ENCODE measurements at regions not wholly inside any gene's neighbourhood (a gene's known extent, or its start where the extent isn't known, plus 50 kb on each side); places are given as distances from the start of the nearest gene placed in this dataset.

DNA sequence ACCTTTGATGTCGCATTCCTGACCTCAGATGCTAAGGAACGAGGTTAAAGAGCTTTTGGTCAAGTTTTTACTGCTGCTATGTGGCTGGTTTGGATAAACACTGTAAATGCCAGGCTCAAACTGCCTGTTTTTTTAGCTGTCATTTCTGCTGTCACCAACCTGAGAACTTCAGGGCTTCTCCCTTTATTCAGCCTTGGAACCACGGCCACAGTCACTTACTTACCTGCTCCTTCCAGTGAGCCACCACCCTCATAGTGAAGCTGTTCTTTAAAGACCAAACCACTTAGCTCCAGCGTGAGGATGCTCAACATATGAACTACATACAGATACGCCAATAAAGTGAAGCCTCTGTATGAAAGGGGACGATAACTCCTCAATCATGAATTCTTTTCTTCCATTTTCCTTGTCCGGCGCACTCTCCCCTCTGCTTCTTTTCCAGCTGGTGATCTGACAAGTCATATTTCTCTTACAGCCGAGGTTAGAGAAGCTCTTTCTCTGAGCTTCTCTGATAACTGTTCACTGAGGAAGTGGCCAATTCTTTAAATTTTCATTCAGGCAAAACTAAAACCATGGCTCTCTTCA, 152.8 kb upstream of the ANK2 start:
- no peak for DNase-seq

DNA sequence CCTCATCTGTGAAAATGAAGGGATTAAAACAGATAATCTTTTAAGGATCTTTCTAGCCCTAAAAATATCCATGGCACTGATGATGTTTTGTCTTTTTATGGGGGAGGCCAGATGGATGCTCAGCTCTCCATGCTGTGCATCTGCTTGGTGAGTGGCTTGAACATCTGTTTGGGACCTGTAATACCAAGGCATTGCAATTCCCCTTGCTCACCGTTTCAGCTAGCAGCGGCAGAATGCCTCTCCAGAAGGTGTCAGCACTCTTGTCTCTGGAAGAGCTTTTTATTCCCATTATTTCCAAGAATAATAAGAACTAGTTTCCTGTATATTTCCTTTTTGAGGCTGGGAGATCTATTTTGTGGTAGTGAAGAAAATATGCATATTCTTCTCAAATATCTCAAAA, 151.9 kb upstream of the ANK2 start:
- no peak for DNase-seq

GRCh38 chr4:112898357-112899141, 150.9 kb upstream of the ANK2 start:
- no peak for DNase-seq

- no peak for DNase-seq
Measured at GRCh38 chr4:112900416-112900815, 149.0 kb upstream of the ANK2 start.

- no peak for DNase-seq
Measured at GRCh38 chr4:112901962-112902411, 147.5 kb upstream of the ANK2 start.

DNA sequence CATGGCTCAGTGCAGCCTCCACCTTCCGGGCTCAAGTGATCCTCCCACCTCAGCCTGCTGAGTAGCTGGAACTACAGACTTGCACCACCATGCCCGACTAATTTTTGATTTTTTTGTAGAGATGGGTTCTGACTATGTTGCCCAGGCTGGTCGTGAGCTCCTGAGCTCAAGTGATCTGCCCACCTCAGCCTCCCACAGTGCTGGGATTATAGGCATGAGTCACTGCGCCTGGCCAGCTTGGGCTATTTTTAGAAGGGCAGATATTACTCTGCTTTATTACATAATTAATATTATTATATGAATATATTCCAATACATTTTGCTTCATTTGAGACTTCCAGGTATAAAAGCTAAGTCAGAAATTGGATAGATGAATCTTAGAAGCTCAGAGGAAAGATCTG, 143.7 kb upstream of the ANK2 start:
- no peak for DNase-seq

GRCh38 chr4:112908511-112908910, 140.9 kb upstream of the ANK2 start:
- no peak for DNase-seq

DNA sequence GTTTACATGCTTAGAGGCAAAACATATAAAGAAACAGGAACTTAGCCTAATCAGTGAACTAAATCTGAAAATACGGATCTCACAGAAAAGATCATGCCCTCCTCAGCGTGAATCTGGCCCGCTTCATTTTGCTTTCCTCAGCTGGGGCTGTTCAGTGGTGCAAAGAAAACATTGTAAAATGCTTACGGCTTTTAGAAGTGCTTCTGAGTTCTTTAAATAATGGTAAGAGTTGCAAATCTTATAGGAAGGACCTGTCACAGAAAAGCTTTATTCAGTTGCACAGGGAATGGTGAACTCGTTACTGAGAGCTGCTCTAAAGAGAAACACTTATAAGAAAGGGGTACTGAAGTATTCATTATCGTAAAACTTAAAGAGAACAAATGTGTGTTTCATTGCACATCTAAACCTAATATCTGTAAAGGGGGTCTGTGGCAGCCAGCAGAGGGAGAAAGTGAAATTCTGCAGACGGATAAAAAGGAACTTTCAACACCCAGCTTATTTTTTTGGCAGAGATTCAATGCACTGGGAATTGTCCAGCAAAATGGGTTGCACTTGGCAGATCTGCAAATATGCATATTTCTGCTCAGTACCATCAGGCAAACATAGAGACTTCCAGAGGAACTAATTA, 139.2 kb upstream of the ANK2 start:
- DNase-seq: no peak

- no peak for DNase-seq
Measured at GRCh38 chr4:112916868-112917267, 132.6 kb upstream of the ANK2 start.

GRCh38 chr4:112923516-112923915, 125.9 kb upstream of the ANK2 start:
- DNase-seq: no peak

DNA sequence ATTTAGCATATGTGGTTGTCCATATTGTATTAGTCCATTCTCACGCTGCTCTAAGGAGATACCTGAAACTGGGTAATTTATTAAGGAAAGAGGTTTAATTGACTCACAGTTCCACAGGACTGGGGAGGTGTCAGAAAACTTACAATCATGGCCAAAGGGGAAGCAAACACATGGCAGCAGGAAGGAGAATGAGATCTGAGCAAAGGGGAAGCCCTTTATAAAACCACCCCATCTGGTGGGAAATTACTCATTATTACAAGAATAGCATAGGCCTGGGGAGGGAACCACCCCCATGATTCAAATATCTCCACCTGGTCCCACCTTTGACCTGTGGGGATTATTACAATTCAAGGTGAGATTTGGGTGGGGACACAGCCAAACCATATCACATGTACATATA, 122.6 kb upstream of the ANK2 start:
- DNase-seq: no peak

DNA sequence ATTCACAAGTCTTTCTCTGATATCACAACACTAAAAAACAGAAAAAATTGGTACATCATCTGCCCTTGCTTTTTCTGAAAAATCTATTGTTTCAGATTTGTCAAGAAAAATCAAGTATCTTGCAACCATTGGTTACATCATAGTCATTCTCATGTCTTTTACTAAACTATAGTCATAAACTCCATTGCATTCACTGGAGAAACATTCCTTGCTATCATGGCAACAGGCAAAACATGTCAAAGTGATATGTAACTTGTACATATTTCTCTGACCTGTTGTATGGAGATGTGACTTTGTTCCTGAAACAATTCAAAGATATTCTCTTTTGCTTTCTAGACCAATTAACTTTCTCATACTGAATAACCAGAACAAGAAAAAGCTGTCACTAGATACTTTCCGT, 121.9 kb upstream of the ANK2 start:
- DNase-seq: no peak

GRCh38 chr4:112931001-112931400, 118.5 kb upstream of the ANK2 start:
- no peak for DNase-seq

DNA sequence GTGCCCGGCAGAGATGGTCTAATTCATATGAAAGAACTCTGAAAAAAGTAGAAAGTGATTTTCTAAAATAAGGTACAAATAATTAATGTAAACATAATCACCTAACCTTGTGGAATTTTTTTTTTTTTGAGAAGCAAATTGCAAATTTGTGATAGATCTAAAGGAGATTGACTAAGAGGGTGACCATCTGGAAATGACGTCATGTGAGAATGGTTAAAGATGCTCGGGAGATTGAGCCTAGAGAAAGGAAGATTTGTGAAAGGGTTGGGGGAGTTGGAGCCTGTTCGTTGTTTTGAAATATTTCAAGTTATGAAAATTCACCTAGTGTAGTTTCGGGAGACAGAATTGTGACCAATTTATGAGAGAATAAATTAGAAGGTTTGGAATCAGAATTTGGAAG, 115.7 kb upstream of the ANK2 start:
- no peak for DNase-seq

DNA sequence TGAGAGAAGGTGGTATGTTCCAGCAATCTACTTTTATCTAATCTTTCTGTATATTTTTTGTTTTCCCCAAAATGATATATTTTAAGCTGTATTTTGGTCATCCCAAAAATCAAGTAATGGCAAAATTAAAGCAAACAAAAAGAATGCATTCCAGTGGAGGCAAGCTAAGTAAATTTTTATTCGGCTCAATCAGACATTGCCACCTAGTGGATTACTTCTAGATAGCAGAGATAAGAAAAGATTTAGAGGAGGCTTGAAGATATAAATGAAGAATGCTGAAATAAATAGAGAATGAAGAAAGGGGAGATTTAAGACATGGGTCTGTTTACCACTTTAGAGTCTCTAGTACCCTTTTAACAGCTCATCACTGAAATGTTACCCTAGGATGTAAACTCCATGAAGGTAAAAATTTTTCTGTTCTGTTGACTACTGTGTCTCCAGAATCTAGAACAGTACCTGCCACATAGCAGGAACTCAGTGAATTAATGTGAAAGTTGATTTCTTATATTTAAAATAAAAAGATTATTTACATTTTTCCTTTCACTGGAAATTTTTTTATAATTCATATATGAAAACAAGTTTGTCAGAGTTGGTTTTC, 110.9 kb upstream of the ANK2 start:
- no peak for DNase-seq

- DNase-seq: no peak
Measured at GRCh38 chr4:112939901-112940300, 109.6 kb upstream of the ANK2 start.

- DNase-seq: no peak
Measured at GRCh38 chr4:112940336-112940735, 109.1 kb upstream of the ANK2 start.

DNA sequence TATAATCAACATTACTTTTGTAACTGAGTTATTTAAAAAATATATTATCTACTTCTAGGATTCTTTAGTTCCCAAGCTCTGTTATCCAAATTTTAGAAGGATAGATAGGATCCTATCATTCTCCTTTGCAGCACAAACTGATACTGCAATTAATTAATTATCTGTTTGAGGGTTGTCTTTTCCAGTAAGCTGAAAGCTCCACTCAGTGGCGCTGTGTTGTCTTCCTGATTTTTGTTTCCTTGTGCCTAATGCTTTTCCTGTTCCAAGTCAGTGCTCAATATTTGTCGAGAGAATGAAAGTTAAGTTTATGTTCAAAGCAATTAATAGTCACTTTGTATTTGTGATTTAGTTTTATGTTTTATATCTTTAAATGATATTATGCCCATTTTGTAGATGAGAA, 107.4 kb upstream of the ANK2 start:
- DNase-seq: no peak

- no peak for DNase-seq
Measured at GRCh38 chr4:112942997-112943396, 106.5 kb upstream of the ANK2 start.

DNA sequence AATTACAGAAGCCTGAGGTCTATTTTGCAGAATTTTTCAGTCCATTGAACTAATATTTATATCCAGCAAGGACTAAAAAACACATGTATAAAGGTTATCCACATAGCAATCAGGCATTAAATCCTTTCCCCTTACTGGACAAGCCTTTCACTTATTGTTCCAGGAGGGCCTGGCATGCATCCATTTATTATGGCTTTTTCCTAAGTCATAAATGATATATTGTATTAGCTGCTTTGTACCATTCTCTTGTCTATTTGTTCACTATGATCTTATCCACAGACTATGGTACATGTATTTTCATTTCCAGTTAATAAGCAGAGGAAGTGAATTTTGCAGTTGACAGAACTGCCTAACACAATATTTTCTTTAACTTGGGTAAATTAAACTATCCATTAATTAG, 105.4 kb upstream of the ANK2 start:
- DNase-seq: no peak

DNA sequence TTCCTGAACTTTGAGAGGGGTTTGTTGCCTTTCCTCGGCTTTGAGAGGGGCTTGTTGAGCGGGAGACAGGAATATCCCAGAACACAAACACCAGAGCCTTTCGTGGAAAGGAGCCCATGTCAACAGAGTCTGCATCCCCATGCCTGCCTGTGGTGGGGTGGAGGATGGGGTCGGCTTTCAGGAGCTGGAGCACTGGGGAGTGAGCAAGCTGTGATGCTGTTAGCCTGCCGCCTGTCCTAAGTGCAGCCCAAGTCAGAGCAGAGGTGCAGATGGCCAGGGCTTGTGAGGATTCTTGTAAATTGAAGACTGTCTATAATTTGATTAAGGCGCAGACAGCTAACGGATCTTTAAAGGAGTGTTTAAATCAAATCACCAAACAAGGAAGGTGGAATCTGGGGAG, 103.3 kb upstream of the ANK2 start:
- no peak for DNase-seq

DNA sequence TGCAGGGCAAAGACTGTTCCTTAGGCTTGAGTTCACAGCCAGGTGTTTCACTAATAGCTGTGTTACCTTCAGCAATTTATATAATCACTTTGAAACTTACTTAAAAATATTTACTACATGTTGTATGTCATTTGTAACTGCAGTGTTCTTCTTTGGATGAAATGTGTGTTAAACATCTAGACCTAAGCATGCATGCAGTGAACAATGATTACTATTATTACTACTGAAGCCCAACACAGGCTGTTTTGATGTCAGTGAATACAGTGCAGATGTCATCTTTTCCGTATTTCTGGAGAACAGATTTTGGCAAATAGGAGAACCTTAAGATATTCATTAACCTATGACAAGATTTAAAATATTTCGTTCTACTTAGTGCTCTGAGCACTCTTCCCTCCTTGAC, 101.8 kb upstream of the ANK2 start:
- no peak for DNase-seq

GRCh38 chr4:112951362-112952312, 97.8 kb upstream of the ANK2 start:
- no peak for DNase-seq
